Right renal pelvis (tissue), 4 donors: ENCODE measurements at regions not wholly inside any gene's neighbourhood (a gene's known extent, or its start where the extent isn't known, plus 50 kb on each side); places are given as distances from the start of the nearest gene placed in this dataset.

Source experiments
- DNase-seq, 4 donors: peaks; one replicate each; pipeline ENCODE4 v3.0.0-alpha.2; 2013; ENCODE audit warnings: low read depth in 4 of 4, low spot score in 3 of 4, missing footprints in 1 of 4

DNA sequence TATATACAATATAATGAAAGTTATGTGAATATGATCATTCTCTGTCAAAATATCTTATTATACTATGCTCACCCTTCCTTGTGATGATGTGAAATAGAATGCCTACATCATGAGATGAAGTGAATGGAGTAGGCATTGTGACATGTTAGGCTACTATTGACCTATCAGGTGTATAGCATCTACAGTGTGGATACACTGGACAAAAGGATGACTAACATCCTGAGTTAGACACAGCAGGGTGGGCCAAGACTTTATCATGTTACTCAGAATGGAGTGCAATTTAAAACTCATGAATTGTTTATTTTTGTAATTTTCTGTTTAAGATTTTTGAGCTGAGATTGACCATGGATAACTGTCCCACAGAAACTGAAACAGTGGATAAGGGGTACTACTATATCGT, 53.4 kb upstream of the NAV3 start:
- DNase-seq = no peak

DNA sequence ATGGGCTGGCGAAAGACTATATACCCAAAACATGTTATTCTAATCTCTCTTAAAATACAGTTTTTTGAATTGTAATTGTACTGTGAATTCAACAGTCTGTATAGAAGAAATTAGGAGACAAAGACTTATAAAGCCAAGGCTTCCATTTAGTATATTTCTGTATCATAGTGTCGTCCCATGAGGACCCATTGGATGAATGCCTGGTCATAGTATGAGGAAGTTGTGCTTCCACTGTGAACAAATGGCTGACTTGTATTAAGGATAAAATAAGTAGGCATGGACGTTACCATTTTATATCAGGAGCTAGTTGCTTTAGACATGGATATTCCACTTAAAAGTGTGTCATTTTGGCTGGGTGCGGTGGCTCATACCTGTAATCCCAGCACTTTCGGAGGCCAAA, 55.9 kb upstream of the NAV3 start:
- no peak for DNase-seq

DNA sequence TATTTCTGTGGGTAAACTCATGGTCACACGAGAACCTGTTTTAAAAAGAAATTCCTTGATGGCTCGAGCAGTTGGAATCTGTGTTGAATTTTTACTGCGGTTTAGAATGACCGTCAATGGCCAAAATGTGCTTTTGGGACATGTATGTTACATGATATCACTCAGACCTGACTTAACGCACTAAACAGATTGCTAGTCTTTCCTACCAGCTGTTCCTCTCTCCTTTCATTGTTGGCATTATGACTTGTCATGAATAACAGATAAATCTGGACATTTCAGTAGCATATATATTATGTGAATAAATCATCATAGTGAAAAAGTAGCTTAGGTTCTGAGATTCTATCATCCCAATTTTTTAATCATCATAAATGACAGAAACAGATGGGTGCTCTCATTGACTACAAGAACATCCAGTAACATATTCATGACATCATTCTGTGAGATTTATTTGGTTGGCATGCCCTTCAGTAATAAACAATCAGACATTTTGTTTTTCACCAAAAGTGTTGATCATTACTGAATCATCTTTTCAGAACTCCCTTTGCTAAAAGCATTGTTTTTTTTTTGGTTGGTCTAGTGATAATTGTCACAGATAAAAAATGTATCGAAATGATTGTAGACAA, 57.9 kb upstream of the NAV3 start:
- no peak for DNase-seq

- no peak for DNase-seq
These were observed 62.1 kb upstream of the NAV3 start for GRCh38 chr12:77768558-77768957.

GRCh38 chr12:77767756-77768343, 62.8 kb upstream of the NAV3 start:
- no peak for DNase-seq

DNA sequence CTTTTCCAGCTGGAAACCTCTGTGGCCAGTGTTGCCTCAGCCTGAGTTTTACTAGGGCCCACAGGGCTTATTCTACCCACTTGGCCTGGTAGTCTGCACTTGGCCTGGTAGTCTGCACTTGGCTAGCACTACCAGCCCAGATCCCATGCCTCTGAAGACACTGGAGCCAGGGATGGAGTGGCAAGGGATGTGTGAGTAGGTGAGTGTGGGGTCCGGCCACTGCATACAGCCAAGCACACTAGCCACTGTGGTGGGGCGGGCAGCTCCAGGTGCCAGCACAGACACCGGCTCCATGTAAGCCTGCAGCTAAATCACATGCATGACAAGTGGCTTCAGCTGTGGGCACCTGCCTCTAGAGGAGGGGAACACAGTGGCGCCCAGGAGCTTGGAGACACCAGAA, 63.4 kb upstream of the NAV3 start:
- no peak for DNase-seq

DNA sequence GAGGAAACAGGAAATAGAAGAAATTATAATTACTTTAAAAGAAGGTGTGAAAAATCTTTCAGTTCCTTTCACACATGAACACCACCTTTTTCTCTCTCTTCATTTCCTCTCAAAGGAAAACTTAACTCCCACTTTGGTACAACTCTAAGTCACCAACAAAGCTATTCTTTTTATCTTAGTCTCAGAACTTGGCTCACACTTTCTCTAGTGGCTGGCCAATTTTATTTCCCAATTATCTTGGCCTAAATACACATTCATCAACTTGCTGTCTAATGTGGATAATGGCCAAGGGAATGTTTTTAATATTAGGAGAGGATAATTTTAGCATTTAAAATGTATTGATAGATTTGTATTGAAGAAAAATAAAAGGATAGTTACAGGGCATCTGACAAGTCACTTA, 64.5 kb upstream of the NAV3 start:
- DNase-seq = no peak

- DNase-seq = no peak
These were observed 69.4 kb upstream of the NAV3 start for GRCh38 chr12:77761286-77761685.

DNA sequence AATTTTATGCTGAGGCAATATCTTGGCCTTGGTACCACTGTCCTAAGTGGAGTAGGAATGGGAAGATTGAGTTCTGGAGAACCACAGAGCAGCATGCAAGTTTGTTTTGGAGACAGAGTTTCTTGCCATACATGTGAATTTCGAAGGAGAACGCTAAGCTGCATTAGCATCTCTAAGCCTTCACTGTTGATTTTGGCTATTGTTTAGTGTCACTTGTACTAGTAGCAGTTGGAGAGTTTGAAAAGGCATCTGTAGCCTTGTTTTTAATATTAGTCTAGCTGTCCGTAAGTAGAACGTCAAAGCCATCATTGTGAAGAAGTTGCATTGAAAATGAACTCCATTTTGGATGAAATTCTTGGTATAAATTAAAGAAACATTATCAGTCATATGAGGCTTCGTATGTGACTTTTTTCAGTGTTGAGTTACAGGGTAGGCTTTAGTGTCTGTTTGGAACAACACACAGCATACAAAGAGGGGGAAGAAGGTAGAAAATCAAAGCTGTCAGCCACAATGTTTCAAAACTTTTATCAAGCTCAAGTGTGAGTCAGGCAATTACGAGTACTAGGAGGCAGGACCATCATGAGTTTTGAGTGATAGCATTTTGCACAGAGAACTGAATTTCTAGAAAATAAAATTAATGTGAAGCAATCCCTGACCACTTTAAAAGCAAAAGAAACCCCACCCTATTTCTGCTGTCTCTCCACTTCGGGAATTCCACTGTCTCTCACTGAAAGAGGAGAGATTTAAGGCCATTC, 70.2 kb upstream of the NAV3 start:
- DNase-seq = no peak

DNA sequence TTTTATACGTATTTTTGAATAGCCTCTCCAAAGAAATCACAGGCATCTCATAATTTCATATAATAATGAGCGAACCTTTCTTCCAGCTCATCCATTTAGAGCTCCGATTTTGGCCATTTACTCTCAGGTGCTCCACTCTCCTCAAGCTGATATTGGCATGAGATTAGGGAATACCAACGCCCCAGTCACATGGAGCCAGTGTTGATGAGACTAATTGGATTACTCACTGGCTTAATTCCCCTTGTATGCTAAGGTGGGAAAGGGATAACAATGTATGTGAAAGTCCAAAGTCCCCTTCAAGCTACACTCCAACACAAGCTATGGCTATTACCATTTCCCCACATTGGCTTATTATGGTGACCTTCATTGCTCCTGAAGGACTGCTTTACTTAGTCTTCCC, 76.6 kb upstream of the NAV3 start:
- DNase-seq = no peak

DNA sequence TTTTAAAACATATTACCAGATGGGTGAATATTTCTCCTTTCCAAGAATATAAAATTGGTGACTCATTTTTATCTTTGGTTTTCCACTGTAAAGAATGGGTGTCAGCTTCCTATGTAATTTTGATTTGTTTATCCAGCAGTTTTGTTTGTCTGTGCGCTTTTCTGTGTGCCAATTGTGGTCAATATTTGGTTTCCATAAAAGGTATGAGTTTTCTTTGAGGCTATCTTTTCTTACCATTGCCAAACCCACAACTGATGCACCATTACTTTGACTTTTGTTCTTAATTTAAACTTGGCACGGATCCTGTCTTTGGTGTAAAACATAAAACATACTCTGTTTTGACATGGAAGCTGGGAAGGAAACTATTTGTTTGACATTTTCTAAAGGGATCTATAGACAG, 78.8 kb upstream of the NAV3 start:
- DNase-seq = no peak

GRCh38 chr12:77746096-77746495, 84.6 kb upstream of the NAV3 start:
- peak in 1 of 4 donors; percentile 6 for DNase-seq

GRCh38 chr12:77745624-77746023, 85.1 kb upstream of the NAV3 start:
- no peak for DNase-seq

DNA sequence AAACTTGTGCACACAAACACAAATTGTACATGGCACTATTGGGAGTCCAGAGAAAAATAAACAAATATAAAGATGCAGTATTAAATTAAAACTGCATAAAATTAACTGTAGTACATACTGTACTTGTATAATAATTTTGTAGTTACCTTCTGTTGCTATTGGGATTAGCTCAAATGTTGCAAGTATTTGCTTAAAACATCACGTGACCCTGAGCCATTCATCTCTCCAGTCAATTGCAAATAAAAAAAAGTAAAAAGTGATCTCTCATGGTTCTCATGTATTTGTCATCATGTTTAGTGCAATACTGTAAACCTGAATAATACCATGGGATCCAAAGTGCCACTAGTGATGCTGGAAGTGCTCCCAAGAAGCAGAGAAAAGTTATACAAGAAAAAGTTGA, 88.1 kb upstream of the NAV3 start:
- DNase-seq = no peak

DNA sequence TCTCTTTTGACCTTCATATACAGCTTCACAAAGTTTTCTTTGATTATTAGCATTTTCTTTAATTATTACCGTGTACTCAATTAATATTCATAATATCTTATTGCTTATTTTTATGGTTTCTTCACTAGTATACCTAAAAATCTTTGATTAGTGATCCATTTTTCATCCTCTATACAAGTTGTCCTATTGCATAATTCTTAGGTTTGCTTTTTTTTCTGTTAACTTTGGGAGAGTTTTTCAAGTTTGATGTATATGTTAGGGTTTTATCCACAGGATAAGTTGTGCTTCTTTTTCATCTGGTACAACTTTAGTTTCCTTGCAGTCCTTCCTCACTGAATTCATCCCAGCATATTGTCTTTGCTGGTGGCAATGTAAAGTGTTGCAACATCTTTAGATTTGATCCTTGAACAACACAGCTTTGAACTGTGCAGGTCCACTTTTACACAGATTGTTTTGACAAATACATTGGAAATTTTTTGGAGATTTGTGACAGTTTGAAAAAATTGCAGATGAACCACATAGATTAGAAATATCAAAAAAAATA, 88.6 kb upstream of the NAV3 start:
- no peak for DNase-seq

GRCh38 chr12:77736219-77736965, 94.3 kb upstream of the NAV3 start:
- DNase-seq = no peak

- DNase-seq = no peak
These were observed 96.3 kb upstream of the NAV3 start for GRCh38 chr12:77734214-77734883.

GRCh38 chr12:77728018-77728417, 102.7 kb upstream of the NAV3 start:
- DNase-seq = no peak

- no peak for DNase-seq
These were observed 103.2 kb upstream of the NAV3 start for GRCh38 chr12:77727442-77728001.

DNA sequence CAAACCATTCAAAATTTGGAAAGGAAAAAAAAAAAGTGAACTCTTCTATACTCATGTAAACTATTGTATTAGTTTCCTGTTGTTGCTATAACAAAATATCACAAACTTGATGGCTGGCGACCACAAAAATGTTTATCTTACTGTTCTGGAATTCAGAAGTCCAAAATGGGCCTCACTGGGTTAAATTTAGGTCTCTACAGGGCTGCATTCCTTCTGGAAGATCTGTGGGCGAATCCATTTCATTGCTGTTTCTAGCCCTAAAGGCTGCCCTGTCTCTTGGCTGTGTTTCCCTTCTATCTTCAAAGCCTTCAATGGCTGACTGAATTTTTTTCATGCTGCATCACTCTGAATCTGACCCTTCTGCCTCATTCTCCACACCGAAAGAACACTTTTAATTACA, 105.1 kb upstream of the NAV3 start:
- DNase-seq = no peak
